Duodenal mucosa (tissue), 2 donors: ENCODE measurements at regions not wholly inside any gene's neighbourhood (a gene's known extent, or its start where the extent isn't known, plus 50 kb on each side); places are given as distances from the start of the nearest gene placed in this dataset.
"Not testable (repeated sequence)": the region's sequence is repeated elsewhere in the genome, so short reads cannot be mapped to it uniquely, and the experiment has no call there.

Experiments used
- H3K27ac ChIP-seq: one replicate; pipeline ENCODE4 v1.7.0; 2013; ENCODE audit warnings: low read depth, low read length
- H3K27me3 ChIP-seq, 2 donors: one replicate each; pipeline ENCODE4 v1.7.0; 2013; ENCODE audit warnings: low read length in 2 of 2, control low read depth in 1 of 2; ENCODE audit not compliant: insufficient read depth in 2 of 2, control insufficient read depth in 1 of 2
- H3K36me3 ChIP-seq, 2 donors: one replicate each; pipeline ENCODE4 v1.7.0; 2013; ENCODE audit warnings: low read length in 2 of 2, control low read depth in 1 of 2; ENCODE audit not compliant: insufficient read depth in 2 of 2, control insufficient read depth in 1 of 2
- H3K4me1 ChIP-seq, 2 donors: one replicate each; pipeline ENCODE4 v1.7.0; 2013; ENCODE audit warnings: low read length in 2 of 2, control low read depth in 1 of 2; ENCODE audit not compliant: insufficient read depth in 2 of 2, control insufficient read depth in 1 of 2
- H3K4me3 ChIP-seq, 2 donors: one replicate each; pipeline ENCODE4 v1.7.0; 2013; ENCODE audit warnings: low read length in 2 of 2, low read depth in 1 of 2
- H3K9ac ChIP-seq, 2 donors: one replicate each; pipeline ENCODE4 v1.7.0; 2013; ENCODE audit warnings: low read length in 2 of 2, low read depth in 1 of 2
- H3K9me3 ChIP-seq, 2 donors: one replicate each; pipeline ENCODE4 v1.7.0; 2013; ENCODE audit warnings: low read length in 2 of 2, control low read depth in 1 of 2; ENCODE audit not compliant: control insufficient read depth in 1 of 2

DNA sequence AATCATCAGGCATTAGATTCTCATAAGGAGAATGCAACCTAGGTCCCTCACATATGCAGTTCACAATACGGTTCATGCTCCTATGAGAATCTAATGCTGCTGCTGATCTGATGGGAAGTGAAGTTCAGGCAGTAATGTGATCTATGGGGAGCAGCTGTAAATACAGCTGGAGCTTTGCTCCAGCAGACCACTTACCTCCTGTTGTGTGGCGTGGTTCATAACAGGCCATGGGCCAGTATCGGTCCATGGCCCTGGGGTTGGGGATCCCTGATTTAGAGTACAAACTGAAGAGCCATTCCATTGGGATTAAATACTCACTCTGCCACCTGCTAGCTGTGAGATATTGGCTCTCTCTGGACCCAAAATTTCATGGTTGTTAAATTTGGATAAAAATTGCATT lies 244.6 kb upstream of the POGK start:
- H3K36me3 ChIP-seq: no peaks in the 10 kb centered on the region
- no peaks in the 10 kb centered on the region for H3K9me3 ChIP-seq
- H3K27me3 ChIP-seq: no peaks in the 10 kb centered on the region
- no peak overlapping the region for H3K9ac ChIP-seq
- H3K27ac ChIP-seq: no peak overlapping the region
- H3K4me3 ChIP-seq: no peak overlapping the region
- no peaks in the 10 kb centered on the region for H3K4me1 ChIP-seq

DNA sequence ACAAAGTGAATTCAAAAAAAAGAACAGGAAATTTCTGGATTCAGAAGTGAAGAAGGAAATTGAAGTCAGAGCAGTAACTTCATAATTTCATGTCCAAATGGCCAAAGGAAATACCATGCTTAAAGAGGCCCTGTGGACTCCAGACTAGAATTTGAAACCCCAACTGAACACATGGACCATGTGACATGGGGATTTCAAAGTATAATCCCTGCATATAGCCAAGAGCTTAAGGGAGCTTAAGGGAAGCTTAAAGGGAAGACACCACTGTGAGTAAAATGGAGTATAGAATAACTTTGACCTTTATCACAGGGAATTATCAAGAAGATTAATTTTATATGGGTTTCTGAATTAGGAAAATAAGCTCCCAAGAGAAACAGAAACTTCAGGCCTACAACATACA lies 241.8 kb upstream of the POGK start:
- H3K9ac ChIP-seq: no peak overlapping the region
- H3K27me3 ChIP-seq: no peaks in the 10 kb centered on the region
- no peak overlapping the region for H3K27ac ChIP-seq

GRCh38 chr1:166600574-166600973 lies 238.7 kb upstream of the POGK start:
- no peak overlapping the region for H3K9ac ChIP-seq
- no peaks in the 10 kb centered on the region for H3K27me3 ChIP-seq
- H3K9me3 ChIP-seq: no peaks in the 10 kb centered on the region
- H3K27ac ChIP-seq: no peak overlapping the region
- no peak overlapping the region for H3K4me3 ChIP-seq
- H3K36me3 ChIP-seq: no peaks in the 10 kb centered on the region
- H3K4me1 ChIP-seq: no peaks in the 10 kb centered on the region

More for the DNA sequence above, 241.8 kb upstream of the POGK start:
- Histone ChIP-seq H3K4me3 (no peak overlapping the region), H3K36me3 (no peaks in the 10 kb centered on the region), H3K9me3 (no peaks in the 10 kb centered on the region), H3K4me1 (no peaks in the 10 kb centered on the region)

- Histone ChIP-seq H3K9ac (no peak overlapping the region), H3K27me3 (no peaks in the 10 kb centered on the region), H3K36me3 (no peaks in the 10 kb centered on the region), H3K4me1 (no peaks in the 10 kb centered on the region), H3K9me3 (no peaks in the 10 kb centered on the region), H3K4me3 (no peak overlapping the region), H3K27ac (no peak overlapping the region)
Observed at GRCh38 chr1:166601650-166602278, 237.5 kb upstream of the POGK start.

GRCh38 chr1:166602801-166603200 lies 236.5 kb upstream of the POGK start:
- not testable (repeated sequence) for H3K27me3 ChIP-seq, H3K9me3 ChIP-seq

GRCh38 chr1:166603296-166603695 lies 236.0 kb upstream of the POGK start:
- no peaks in the 10 kb centered on the region for H3K9me3 ChIP-seq
- H3K9ac ChIP-seq: no peak overlapping the region
- no peaks in the 10 kb centered on the region for H3K27me3 ChIP-seq
- no peaks in the 10 kb centered on the region for H3K4me1 ChIP-seq
- H3K27ac ChIP-seq: no peak overlapping the region
- no peaks in the 10 kb centered on the region for H3K36me3 ChIP-seq
- no peak overlapping the region for H3K4me3 ChIP-seq

More at GRCh38 chr1:166602801-166603200, 236.5 kb upstream of the POGK start:
- H3K36me3 ChIP-seq, H3K27ac ChIP-seq, H3K4me3 ChIP-seq, H3K9ac ChIP-seq, H3K4me1 ChIP-seq: not testable (repeated sequence)

DNA sequence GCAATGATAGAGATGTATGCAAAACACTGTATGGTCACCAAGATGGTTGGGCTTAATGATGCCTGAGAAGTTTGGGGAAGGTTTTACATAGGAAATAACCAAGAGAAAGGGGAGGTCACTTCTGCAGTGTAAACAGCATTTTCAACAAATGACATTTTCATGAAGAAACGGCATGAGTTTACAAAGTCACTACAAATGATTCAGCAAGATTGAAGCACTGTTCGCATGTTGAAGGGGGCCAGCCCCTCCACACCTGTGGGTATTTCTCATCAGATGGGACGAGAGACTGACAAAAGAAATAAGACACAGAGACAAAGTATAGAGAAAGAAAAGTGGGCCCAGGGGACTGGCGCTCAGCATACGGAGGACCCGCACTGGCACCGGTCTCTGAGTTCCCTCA lies 234.1 kb upstream of the POGK start:
- no peaks in the 10 kb centered on the region for H3K36me3 ChIP-seq
- no peak overlapping the region for H3K27ac ChIP-seq
- no peaks in the 10 kb centered on the region for H3K4me1 ChIP-seq
- H3K9me3 ChIP-seq: no peaks in the 10 kb centered on the region
- H3K9ac ChIP-seq: no peak overlapping the region
- no peak overlapping the region for H3K4me3 ChIP-seq
- H3K27me3 ChIP-seq: no peaks in the 10 kb centered on the region

DNA sequence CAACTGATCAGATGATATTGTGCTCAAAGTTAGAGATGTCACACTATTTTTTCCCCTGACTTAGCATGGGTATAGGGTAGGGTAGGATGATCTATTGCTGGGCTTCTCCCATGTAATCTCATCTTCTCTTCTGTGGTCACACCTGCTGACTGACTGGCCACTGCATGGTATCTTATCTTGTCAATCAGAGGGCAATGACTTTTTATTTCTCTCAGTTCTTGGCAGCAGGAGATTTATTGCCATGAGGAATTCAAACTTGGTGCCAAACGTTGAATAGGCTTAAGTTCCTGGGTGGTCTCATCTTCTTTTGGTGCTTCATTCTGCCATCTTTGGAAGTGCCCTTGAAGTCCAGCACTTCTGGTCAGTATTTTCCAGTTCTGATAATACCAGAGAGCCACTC lies 226.4 kb upstream of the POGK start:
- Histone ChIP-seq H3K36me3 (no peaks in the 10 kb centered on the region), H3K4me1 (no peaks in the 10 kb centered on the region), H3K9me3 (no peaks in the 10 kb centered on the region), H3K9ac (no peak overlapping the region), H3K4me3 (no peak overlapping the region), H3K27me3 (no peaks in the 10 kb centered on the region), H3K27ac (no peak overlapping the region)

GRCh38 chr1:166616206-166616605 lies 223.1 kb upstream of the POGK start:
- no peak overlapping the region for H3K9ac ChIP-seq
- H3K9me3 ChIP-seq: no peaks in the 10 kb centered on the region
- H3K36me3 ChIP-seq: no peaks in the 10 kb centered on the region
- no peaks in the 10 kb centered on the region for H3K4me1 ChIP-seq
- H3K27me3 ChIP-seq: no peaks in the 10 kb centered on the region
- no peak overlapping the region for H3K27ac ChIP-seq
- no peak overlapping the region for H3K4me3 ChIP-seq

GRCh38 chr1:166626711-166627110 lies 212.6 kb upstream of the POGK start:
- Histone ChIP-seq H3K4me3 (no peak overlapping the region), H3K27me3 (no peaks in the 10 kb centered on the region), H3K9ac (no peak overlapping the region), H3K4me1 (no peaks in the 10 kb centered on the region), H3K9me3 (no peaks in the 10 kb centered on the region), H3K36me3 (no peaks in the 10 kb centered on the region), H3K27ac (no peak overlapping the region)

DNA sequence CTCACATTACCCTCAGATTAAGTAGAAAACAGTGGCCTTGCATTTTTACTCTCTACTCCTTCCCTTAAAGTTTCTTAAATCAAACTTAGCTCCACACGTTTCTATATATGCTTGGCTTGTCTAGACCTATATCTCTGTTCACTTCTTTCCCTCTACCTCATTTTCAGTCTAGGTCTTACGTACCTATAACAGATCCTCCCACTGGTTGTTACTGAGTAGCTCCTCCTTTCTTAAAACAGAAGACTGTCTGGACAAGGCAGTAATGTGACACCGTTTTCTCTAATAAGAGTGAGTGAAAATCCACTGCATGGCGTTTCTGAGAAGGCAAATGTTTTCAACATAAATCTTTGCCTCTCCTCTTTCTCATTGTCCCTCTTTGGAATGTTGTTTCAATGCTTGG lies 211.7 kb upstream of the POGK start:
- H3K27me3 ChIP-seq: no peaks in the 10 kb centered on the region
- H3K4me3 ChIP-seq: no peak overlapping the region
- H3K27ac ChIP-seq: no peak overlapping the region
- no peaks in the 10 kb centered on the region for H3K36me3 ChIP-seq
- no peak overlapping the region for H3K9ac ChIP-seq
- H3K9me3 ChIP-seq: no peaks in the 10 kb centered on the region
- H3K4me1 ChIP-seq: no peaks in the 10 kb centered on the region
